ENCODE measurements at regions not wholly inside any gene's neighbourhood (a gene's known extent, or its start where the extent isn't known, plus 50 kb on each side); places are given as distances from the start of the nearest gene placed in this dataset.
A peak's percentile ranks its signal among the peaks of the same experiment; 100 is the strongest.

DNA sequence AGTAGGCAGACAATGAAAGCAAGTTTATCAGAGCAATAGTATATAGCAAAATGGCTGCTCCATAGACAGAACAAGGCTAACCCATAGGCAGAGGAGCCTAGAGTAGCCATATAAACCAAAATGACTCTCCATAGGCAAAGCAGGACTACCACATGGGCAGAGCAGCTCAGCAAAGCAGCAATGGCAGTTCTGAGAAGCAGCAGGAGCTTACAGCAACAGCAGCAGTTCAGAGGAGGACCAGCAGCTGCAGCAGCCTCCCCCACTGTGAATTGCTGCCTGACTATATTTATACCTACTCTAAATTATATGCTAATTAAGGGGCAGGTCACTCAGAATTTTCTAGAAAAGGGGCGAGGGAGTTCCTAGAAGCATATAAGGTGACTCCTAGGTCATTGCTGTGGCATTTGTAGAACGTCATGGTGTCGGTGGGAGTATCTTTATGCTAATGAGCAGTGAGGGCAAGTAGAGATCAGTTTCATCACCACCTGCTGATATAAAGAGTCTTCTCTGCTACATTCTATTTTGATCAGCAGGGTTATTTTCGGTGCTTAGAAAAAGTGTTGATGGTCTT lies 1115.5 kb downstream of the DTWD2 start:
- DNase-seq (ENCODE audit: insufficient read length, low spot score) (no peak), FAIRE-seq (no peak)

GRCh38 chr5:117869596-117869995 lies 1118.8 kb downstream of the DTWD2 start:
- FAIRE-seq (no peak), DNase-seq (ENCODE audit: insufficient read length, low spot score) (no peak)

- FAIRE-seq (no peak), DNase-seq (ENCODE audit: insufficient read length, low spot score) (no peak)
Measured at GRCh38 chr5:117863586-117864296, 1124.6 kb downstream of the DTWD2 start.

GRCh38 chr5:117860550-117860949 lies 1127.8 kb downstream of the DTWD2 start:
- no peak for DNase-seq (ENCODE audit: insufficient read length, low spot score)
- no peak for FAIRE-seq

- FAIRE-seq: no peak
- no peak for DNase-seq (ENCODE audit: insufficient read length, low spot score)
Measured at GRCh38 chr5:117859176-117859575, 1129.2 kb downstream of the DTWD2 start.

DNA sequence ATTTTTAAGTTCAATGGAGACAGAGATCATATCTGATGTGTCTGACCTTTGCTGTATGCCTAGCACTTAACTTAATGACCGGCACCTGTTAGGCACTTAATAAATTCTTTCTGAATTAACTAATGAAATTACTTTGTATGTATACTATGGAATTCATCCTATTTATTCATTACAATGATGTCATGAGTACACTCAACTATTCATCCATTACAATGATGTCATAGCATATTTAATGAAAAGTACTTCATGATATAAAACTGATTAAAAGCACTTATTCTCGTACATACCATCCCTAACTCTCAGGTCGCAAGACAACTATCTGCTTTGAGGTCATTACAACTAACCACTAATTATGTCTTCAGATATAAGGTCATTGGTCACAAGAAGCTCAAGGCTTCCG lies 1131.6 kb downstream of the DTWD2 start:
- DNase-seq (ENCODE audit: insufficient read length, low spot score) (no peak), FAIRE-seq (no peak)

DNA sequence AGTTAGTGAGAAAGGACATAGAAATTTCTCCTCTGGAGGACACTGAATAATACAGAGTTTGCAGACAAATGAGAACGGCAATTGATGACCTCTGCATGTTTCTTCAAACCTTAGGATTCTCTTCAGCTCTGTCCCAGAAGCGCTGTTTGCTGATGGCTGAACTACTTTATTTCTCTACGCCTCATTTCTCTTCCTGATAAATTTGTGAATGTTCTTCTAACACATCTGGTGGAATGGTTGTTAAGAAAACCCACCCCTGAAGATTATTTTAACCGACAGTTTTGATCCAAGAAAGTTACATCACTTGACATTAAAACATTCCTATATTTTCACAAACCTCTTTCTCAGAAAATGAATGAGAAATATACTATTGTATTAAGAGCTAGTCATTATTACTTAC lies 1150.6 kb downstream of the DTWD2 start:
- FAIRE-seq (no peak), DNase-seq (ENCODE audit: insufficient read length, low spot score) (no peak)

- FAIRE-seq: no peak
Measured at GRCh38 chr5:117833691-117834090, 1154.7 kb downstream of the DTWD2 start.

GRCh38 chr5:117829646-117830045 lies 1158.7 kb downstream of the DTWD2 start:
- FAIRE-seq (no peak), DNase-seq (ENCODE audit: insufficient read length, low spot score) (no peak)

More at GRCh38 chr5:117833691-117834090, 1154.7 kb downstream of the DTWD2 start:
- no peak for DNase-seq (ENCODE audit: insufficient read length, low spot score)

DNA sequence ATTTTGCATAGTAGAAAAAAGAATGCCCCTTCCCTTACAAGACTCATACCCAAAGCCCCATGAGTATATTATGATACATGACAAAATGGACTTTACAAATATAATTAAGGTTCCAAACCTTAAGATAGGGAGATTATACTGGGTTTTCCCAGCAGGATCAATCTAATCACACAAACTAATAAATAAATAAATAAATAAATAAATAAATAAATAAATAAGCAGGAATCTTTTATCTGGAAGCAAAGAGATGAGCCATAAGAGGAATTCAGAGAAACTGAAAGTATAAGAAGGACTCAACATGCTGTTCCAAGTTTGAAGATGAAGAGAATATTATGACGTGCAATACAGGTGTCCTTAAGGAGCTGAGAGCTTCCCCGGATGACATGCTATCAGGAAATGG lies 1174.5 kb downstream of the DTWD2 start:
- FAIRE-seq (no peak), DNase-seq (ENCODE audit: insufficient read length, low spot score) (no peak)

- DNase-seq (ENCODE audit: insufficient read length, low spot score): no peak
- FAIRE-seq: no peak
Measured at GRCh38 chr5:117812861-117813260, 1175.5 kb downstream of the DTWD2 start.

DNA sequence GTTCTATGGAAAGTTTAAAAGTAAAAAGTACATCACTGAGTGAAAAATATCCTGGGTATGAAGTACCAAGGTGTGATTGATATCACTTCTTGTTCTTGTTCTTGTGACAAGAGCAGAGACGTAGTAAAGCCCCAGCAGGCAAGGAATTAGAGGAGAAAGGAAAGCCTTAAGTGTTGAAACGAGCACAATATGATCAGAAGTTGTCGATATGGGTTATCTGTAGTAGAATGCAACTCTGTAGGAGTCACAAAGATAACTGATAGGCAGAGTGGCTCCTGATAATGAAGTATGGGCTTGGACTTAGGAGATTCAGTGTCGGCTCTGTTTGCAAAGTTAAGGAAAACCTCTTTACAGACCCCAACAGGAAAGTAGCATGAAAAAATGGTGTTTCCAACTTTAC lies 1179.1 kb downstream of the DTWD2 start:
- FAIRE-seq (no peak), DNase-seq (ENCODE audit: insufficient read length, low spot score) (no peak)

- no peak for DNase-seq (ENCODE audit: insufficient read length, low spot score)
- FAIRE-seq: no peak
Measured at GRCh38 chr5:117805058-117805457, 1183.3 kb downstream of the DTWD2 start.

GRCh38 chr5:117803533-117803932 lies 1184.8 kb downstream of the DTWD2 start:
- FAIRE-seq (no peak), DNase-seq (ENCODE audit: insufficient read length, low spot score) (peak; percentile 7)

- no peak for DNase-seq (ENCODE audit: insufficient read length, low spot score)
- no peak for FAIRE-seq
Measured at GRCh38 chr5:117801583-117801982, 1186.8 kb downstream of the DTWD2 start.

DNA sequence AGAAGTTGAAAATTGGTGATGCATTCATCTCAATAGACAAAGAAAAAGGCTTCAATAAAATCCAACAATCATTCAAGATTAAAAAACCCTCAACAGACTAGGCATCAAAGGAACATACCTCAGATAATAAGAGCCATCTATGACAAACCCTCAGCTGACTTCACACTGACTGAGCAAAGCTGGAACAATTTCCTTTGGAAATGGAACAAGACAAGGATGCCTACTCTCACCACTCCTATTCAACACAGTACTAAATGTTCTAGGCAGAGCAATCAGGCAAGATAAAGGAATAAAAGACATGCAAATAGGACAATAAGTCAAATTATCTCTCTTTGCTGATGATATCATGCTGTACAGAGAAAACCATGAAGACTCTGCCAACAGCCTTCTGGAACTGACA lies 1188.1 kb downstream of the DTWD2 start:
- DNase-seq (ENCODE audit: insufficient read length, low spot score) (no peak), FAIRE-seq (no peak)

GRCh38 chr5:117794847-117795246 lies 1193.5 kb downstream of the DTWD2 start:
- no peak for DNase-seq (ENCODE audit: insufficient read length, low spot score)
- no peak for FAIRE-seq

GRCh38 chr5:117793963-117794362 lies 1194.4 kb downstream of the DTWD2 start:
- DNase-seq (ENCODE audit: insufficient read length, low spot score): no peak
- no peak for FAIRE-seq

DNA sequence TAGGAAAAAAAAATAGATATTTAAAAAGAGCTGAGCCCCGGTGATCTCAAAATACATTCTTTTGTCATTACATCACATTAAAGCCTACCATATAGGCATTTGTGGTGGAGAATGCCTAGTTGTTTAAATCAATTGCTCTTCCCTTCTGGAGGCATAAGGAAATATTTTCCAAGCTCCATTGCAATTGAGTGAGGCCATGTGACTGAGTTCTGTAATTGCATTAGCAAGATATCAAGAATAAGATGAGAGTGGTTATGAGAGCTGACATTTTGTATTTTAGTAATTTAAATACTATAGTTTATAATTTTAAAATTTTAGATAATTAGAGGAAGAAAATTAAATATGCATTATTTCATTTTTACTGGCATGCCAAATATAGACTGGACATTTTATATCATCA lies 1195.9 kb downstream of the DTWD2 start:
- FAIRE-seq: no peak

GRCh38 chr5:117788596-117788995 lies 1199.8 kb downstream of the DTWD2 start:
- FAIRE-seq: no peak
- no peak for DNase-seq (ENCODE audit: insufficient read length, low spot score)

More for the DNA sequence above, 1195.9 kb downstream of the DTWD2 start:
- DNase-seq (ENCODE audit: insufficient read length, low spot score): no peak

- DNase-seq (ENCODE audit: insufficient read length, low spot score) (no peak), FAIRE-seq (no peak)
Measured at GRCh38 chr5:117779171-117779570, 1204.5 kb upstream of the SEMA6A start.

- FAIRE-seq (no peak), DNase-seq (ENCODE audit: insufficient read length, low spot score) (no peak)
Measured at GRCh38 chr5:117776977-117777376, 1202.4 kb upstream of the SEMA6A start.

DNA sequence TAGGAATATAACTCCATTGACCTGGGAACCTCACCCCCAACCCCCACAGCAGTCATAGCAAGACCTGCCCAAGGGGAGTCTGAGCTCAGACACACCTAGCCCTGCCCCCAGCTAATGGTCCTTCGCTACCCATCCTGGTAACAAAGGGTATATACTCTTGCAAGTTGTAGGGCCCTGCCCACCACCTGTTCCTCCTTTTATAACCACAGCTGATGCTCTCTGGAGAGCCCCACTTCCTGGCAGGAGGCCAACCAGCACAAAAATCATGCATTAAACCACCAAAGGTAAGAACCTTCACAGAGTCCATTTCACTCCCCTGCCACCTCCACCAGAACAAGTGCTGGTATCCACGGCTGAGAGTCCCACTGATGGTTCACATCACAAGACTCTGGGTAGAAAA lies 1195.3 kb upstream of the SEMA6A start:
- DNase-seq (ENCODE audit: insufficient read length, low spot score): no peak
- no peak for FAIRE-seq

Data from HTR-8/SVneo (cell line).